PC-3 (cell line): ENCODE measurements at regions not wholly inside any gene's neighbourhood (a gene's known extent, or its start where the extent isn't known, plus 50 kb on each side); places are given as distances from the start of the nearest gene placed in this dataset.

Experiments used
- CTCF ChIP-seq: fragments of 300-600 bp; sonication (generic); conservative IDR thresholded peaks from 2 replicates; pipeline ENCODE4 v1.5.1; 2017; ENCODE audit warnings: antibody characterized with exemption, low read depth, mild to moderate bottlenecking, low read length
- EZH2phosphoT487 ChIP-seq: fragments of 300-600 bp; sonication (generic); IDR thresholded peaks from 2 replicates; pipeline ENCODE4 v1.6.1; 2018; ENCODE audit warnings: mild to moderate bottlenecking, antibody characterized with exemption, low read length, borderline replicate concordance

GRCh38 chr21:27555996-27556395 lies 589.1 kb upstream of the ADAMTS5 start:
- TF ChIP-seq CTCF (no peak), EZH2phosphoT487 (no peak)
